Natural killer cell (primary cell): ENCODE measurements at regions not wholly inside any gene's neighbourhood (a gene's known extent, or its start where the extent isn't known, plus 50 kb on each side); places are given as distances from the start of the nearest gene placed in this dataset.

Experiments used
- ATAC-seq, 3 donors: fragments of 150-1000 bp in 2 of 3; fragments of 200-7000 bp in 1 of 3; cut with Tn5 transposase; 1 replicate in 1 of 3; 2 replicates in 2 of 3; pipeline ENCODE4 v1.10.0; 2021; ENCODE audit warnings: mild to moderate bottlenecking in 2 of 3, moderate library complexity in 2 of 3
- DNase-seq, 2 donors: peaks; one replicate each; pipeline versions ENCODE4 v3.0.0 to v3.0.0-alpha.2; 2013 to 2021; ENCODE audit warnings: mixed read lengths in 1 of 2
- H3K27ac ChIP-seq: one replicate; pipeline ENCODE4 v1.5.1; 2013; ENCODE audit warnings: mild to moderate bottlenecking, low read length
- H3K27me3 ChIP-seq: one replicate; pipeline ENCODE4 v1.6.1; 2013; ENCODE audit warnings: low read length; ENCODE audit not compliant: control insufficient read depth, insufficient read depth
- H3K36me3 ChIP-seq: one replicate; pipeline ENCODE4 v1.6.1; 2013; ENCODE audit warnings: low read length; ENCODE audit not compliant: control insufficient read depth, insufficient read depth
- H3K4me1 ChIP-seq: one replicate; pipeline ENCODE4 v1.6.1; 2013; ENCODE audit warnings: low read length; ENCODE audit not compliant: control insufficient read depth, insufficient read depth
- H3K4me3 ChIP-seq: one replicate; pipeline ENCODE4 v1.5.1; 2013; ENCODE audit warnings: low read length
- H3K9me3 ChIP-seq: one replicate; pipeline ENCODE4 v1.6.1; 2013; ENCODE audit warnings: low read length; ENCODE audit not compliant: control insufficient read depth, insufficient read depth
- H3K27ac Mint-ChIP-seq, 2 donors: one replicate each; pipeline ENCODE4 v1.8.0; 2022; ENCODE audit warnings: mild to moderate bottlenecking in 2 of 2, mixed read lengths in 2 of 2, moderate library complexity in 1 of 2
- H3K27me3 Mint-ChIP-seq, 2 donors: one replicate each; pipeline ENCODE4 v1.8.0; 2022; ENCODE audit warnings: low read depth in 2 of 2, mixed read lengths in 2 of 2
- H3K36me3 Mint-ChIP-seq: one replicate; pipeline ENCODE4 v1.8.0; 2022; ENCODE audit warnings: mixed read lengths
- H3K4me1 Mint-ChIP-seq, 2 donors: one replicate each; pipeline ENCODE4 v1.8.0; 2022; ENCODE audit warnings: mixed read lengths in 2 of 2
- H3K4me3 Mint-ChIP-seq: one replicate; pipeline ENCODE4 v1.8.0; 2022; ENCODE audit warnings: mild to moderate bottlenecking, moderate library complexity, mixed read lengths
- H3K9me3 Mint-ChIP-seq, 2 donors: one replicate each; pipeline ENCODE4 v1.8.0; 2022; ENCODE audit warnings: mixed read lengths in 2 of 2
- WGBS: methylation state at CpG from one replicate; pipeline ENCODE4 v1.1.7; 2013; ENCODE audit warnings: missing lambda C conversion rate; ENCODE audit not compliant: insufficient coverage; 5-methylcytosine and 5-hydroxymethylcytosine counted together
- intact Hi-C: fragments of 100-400 bp; cut with micrococcal nuclease; formaldehyde crosslinking; loops from one replicate; pipeline ENCODE4 v1.14.2; 2022
- TF ChIP-seq, protein P1 (sequence below): fragments of 200-600 bp; IDR thresholded peaks from one replicate; pipeline ENCODE4 v1.8.0; 2022; ENCODE audit warnings: antibody characterized with exemption

DNA sequence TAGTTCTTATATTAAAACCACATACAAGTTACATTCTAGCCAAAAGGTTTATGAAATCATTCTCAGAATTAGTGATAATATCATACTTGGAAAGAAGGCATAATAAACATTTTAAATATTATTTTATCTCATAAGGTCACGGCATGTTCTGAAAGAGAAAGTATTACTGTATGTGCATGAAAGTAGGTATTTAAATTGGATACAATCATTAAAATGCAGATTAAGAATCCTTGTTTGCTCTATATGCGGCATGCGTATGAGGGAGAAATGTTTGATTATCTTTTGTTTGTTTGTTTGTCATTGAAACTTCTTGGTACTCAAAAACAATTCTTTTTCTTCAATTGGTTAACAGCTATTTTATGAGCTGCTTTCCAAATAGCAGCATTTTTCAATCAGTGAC is 183.9 kb upstream of the TLL1 start:
- no peak overlapping the region for H3K4me3 Mint-ChIP-seq
- no peaks in the 10 kb centered on the region for H3K36me3 ChIP-seq
- 100% methylated on average over 2 of the region's 3 CpGs for WGBS
- DNase-seq (no peak), ATAC-seq (no peak)
- H3K27me3 ChIP-seq: no peaks in the 10 kb centered on the region
- H3K27ac Mint-ChIP-seq: no peak overlapping the region
- H3K9me3 Mint-ChIP-seq: peaks cover 0 to 2% of the 10 kb centered on the region in 2 donors
- no peaks in the 10 kb centered on the region for H3K27me3 Mint-ChIP-seq
- intact Hi-C loops: no loop called here
- no peak overlapping the region for H3K4me3 ChIP-seq
- no peaks in the 10 kb centered on the region for H3K36me3 Mint-ChIP-seq
- no peak overlapping the region for H3K27ac ChIP-seq
- no peaks in the 10 kb centered on the region for H3K4me1 Mint-ChIP-seq
- TF ChIP-seq, protein P1, sequence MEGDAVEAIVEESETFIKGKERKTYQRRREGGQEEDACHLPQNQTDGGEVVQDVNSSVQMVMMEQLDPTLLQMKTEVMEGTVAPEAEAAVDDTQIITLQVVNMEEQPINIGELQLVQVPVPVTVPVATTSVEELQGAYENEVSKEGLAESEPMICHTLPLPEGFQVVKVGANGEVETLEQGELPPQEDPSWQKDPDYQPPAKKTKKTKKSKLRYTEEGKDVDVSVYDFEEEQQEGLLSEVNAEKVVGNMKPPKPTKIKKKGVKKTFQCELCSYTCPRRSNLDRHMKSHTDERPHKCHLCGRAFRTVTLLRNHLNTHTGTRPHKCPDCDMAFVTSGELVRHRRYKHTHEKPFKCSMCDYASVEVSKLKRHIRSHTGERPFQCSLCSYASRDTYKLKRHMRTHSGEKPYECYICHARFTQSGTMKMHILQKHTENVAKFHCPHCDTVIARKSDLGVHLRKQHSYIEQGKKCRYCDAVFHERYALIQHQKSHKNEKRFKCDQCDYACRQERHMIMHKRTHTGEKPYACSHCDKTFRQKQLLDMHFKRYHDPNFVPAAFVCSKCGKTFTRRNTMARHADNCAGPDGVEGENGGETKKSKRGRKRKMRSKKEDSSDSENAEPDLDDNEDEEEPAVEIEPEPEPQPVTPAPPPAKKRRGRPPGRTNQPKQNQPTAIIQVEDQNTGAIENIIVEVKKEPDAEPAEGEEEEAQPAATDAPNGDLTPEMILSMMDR: no peak
- H3K4me1 ChIP-seq: no peaks in the 10 kb centered on the region
- no peaks in the 10 kb centered on the region for H3K9me3 ChIP-seq

DNA sequence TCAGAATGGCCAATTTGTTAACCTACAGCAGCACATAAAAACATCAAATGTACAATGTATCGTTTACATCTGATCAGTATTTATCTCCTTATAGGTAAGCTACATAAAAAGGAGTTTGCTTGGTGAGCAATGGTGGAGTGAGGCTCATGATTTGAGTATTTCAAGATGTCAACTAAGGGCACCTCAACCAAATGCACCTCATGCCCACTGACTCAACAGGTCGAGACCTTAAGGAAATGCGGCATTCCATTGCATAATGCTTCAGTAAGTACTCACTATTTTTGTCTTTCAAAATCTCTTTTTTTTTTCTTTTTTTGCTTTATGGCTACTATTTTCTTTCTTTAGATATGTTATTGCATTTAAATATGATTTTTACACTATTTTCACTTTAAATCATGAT is 181.0 kb upstream of the TLL1 start:
- intact Hi-C loops: no loop called here
- Histone ChIP-seq H3K4me3 (no peak overlapping the region), H3K36me3 (no peaks in the 10 kb centered on the region), H3K27me3 (no peaks in the 10 kb centered on the region), H3K27ac (no peak overlapping the region), H3K4me1 (no peaks in the 10 kb centered on the region), H3K9me3 (no peaks in the 10 kb centered on the region)
- Mint-ChIP-seq H3K9me3 (peaks cover 3 to 4% of the 10 kb centered on the region in 2 donors), H3K36me3 (no peaks in the 10 kb centered on the region), H3K27ac (no peak overlapping the region), H3K27me3 (no peaks in the 10 kb centered on the region), H3K4me1 (no peaks in the 10 kb centered on the region), H3K4me3 (no peak overlapping the region)
- TF ChIP-seq, protein P1: no peak
- DNase-seq: no peak
- WGBS: 88% methylated on average over 2 of the region's 3 CpGs
- no peak for ATAC-seq

DNA sequence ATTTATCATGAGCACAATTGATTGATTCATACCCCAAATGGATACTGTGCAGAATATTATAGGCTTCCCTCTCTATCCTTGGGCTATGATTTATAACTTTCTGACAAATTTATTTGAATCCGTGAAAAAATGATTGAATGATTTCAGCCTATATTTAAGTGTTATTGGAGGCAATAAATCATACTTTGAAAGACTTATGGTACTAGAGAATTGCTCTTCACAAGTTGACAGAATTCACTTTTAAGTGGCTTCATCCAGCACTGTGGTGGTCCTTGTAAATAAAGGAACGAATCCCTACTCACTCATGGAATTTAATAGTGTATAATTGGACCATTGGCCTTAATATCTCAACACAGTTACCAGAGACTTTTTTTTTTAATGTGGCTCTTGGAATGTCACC is 174.8 kb upstream of the TLL1 start:
- Histone ChIP-seq H3K4me1 (no peaks in the 10 kb centered on the region), H3K27me3 (no peaks in the 10 kb centered on the region), H3K27ac (no peak overlapping the region), H3K9me3 (no peaks in the 10 kb centered on the region), H3K4me3 (no peak overlapping the region), H3K36me3 (no peaks in the 10 kb centered on the region)
- no CpG with 5 or more reads among the region's 2 CpGs for WGBS
- Mint-ChIP-seq H3K27me3 (no peaks in the 10 kb centered on the region), H3K36me3 (no peaks in the 10 kb centered on the region), H3K4me1 (no peaks in the 10 kb centered on the region), H3K4me3 (no peak overlapping the region), H3K9me3 (peaks cover 7 to 9% of the 10 kb centered on the region in 2 donors), H3K27ac (no peak overlapping the region)
- DNase-seq (no peak), ATAC-seq (no peak)
- intact Hi-C loops: no loop called here
- TF ChIP-seq, protein P1: no peak

DNA sequence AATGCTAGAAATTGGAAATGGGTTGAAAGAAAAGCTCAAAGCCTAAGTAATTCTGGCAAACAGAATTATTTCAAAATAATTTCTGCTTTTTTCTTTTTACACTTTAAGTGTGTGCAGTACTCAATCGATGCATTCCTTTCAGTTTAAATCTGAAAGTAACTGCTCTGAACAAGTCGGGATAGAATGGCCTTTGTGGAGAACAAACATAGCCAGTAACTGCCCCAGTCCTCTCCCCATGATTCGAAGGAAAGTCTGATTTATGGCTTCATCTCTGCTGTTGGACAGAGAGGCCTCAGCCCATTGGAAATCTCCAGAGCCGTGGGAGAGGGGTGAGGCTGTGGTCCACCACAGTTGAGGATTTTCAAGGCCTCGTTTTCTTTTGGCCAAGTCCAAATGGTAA is 174.0 kb upstream of the TLL1 start:
- Histone ChIP-seq H3K27me3 (no peaks in the 10 kb centered on the region), H3K27ac (no peak overlapping the region), H3K9me3 (no peaks in the 10 kb centered on the region), H3K36me3 (no peaks in the 10 kb centered on the region), H3K4me1 (no peaks in the 10 kb centered on the region), H3K4me3 (no peak overlapping the region)
- no peak for ATAC-seq
- H3K4me1 Mint-ChIP-seq: no peaks in the 10 kb centered on the region
- no peak overlapping the region for H3K27ac Mint-ChIP-seq
- intact Hi-C loops: no loop called here
- no peak overlapping the region for H3K4me3 Mint-ChIP-seq
- no peak for DNase-seq
- H3K36me3 Mint-ChIP-seq: no peaks in the 10 kb centered on the region
- no peaks in the 10 kb centered on the region for H3K27me3 Mint-ChIP-seq
- WGBS: 86% methylated on average over 5 of the region's 5 CpGs
- H3K9me3 Mint-ChIP-seq: peaks cover 7 to 9% of the 10 kb centered on the region in 2 donors
- TF ChIP-seq, protein P1: no peak
